Cardiac fibroblast (primary cell): ENCODE measurements at regions not wholly inside any gene's neighbourhood (a gene's known extent, or its start where the extent isn't known, plus 50 kb on each side); places are given as distances from the start of the nearest gene placed in this dataset.

Experiments
- DNase-seq, 2 donors: peaks; one replicate each; pipeline versions ENCODE4 v3.0.0 to v3.0.0-alpha.2; 2010; ENCODE audit warnings: low read depth in 2 of 2
- H3K4me3 ChIP-seq, 2 donors: replicated peaks in 1 of 2; 1 replicate in 1 of 2; 2 replicates in 1 of 2; pipeline ENCODE4 v1.5.1; 2011; ENCODE audit warnings: low read depth in 2 of 2, low read length in 2 of 2, mild to moderate bottlenecking in 2 of 2, moderate library complexity in 1 of 2
- CTCF ChIP-seq: IDR thresholded peaks from one replicate; pipeline ENCODE4 v1.5.1; 2011; ENCODE audit warnings: low read depth, mild to moderate bottlenecking, low read length, inconsistent platforms

GRCh38 chr3:164550857-164551256 is 527.4 kb downstream of the SI start:
- H3K4me3 ChIP-seq, result no peak overlapping the region
- no peak for DNase-seq
- no peak for TF ChIP-seq CTCF

- DNase-seq, result no peak
- H3K4me3 ChIP-seq, result no peak overlapping the region
- no peak for TF ChIP-seq CTCF
These were observed 539.1 kb downstream of the SI start for GRCh38 chr3:164539215-164539614.

GRCh38 chr3:164537485-164537884 is 540.8 kb downstream of the SI start:
- no peak for TF ChIP-seq CTCF
- H3K4me3 ChIP-seq, result no peak overlapping the region
- peak in 1 of 2 donors; percentile 3 for DNase-seq

GRCh38 chr3:164533275-164533674 is 545.0 kb downstream of the SI start:
- no peak for DNase-seq
- TF ChIP-seq CTCF, result no peak
- H3K4me3 ChIP-seq, result no peak overlapping the region

GRCh38 chr3:164526250-164526649 is 552.0 kb downstream of the SI start:
- TF ChIP-seq CTCF, result no peak
- H3K4me3 ChIP-seq, result no peak overlapping the region
- DNase-seq, result no peak

GRCh38 chr3:164524201-164524600 is 554.1 kb downstream of the SI start:
- TF ChIP-seq CTCF, result no peak
- no peak for DNase-seq
- no peak overlapping the region for H3K4me3 ChIP-seq

- no peak for TF ChIP-seq CTCF
- H3K4me3 ChIP-seq, result no peak overlapping the region
- no peak for DNase-seq
These were observed 556.1 kb downstream of the SI start for GRCh38 chr3:164522073-164522763.
